ENCODE measurements at regions not wholly inside any gene's neighbourhood (a gene's known extent, or its start where the extent isn't known, plus 50 kb on each side); places are given as distances from the start of the nearest gene placed in this dataset.
A peak's percentile ranks its signal among the peaks of the same experiment; 100 is the strongest.
"Not testable (repeated sequence)": the region's sequence is repeated elsewhere in the genome, so short reads cannot be mapped to it uniquely, and the experiment has no call there.

DNA sequence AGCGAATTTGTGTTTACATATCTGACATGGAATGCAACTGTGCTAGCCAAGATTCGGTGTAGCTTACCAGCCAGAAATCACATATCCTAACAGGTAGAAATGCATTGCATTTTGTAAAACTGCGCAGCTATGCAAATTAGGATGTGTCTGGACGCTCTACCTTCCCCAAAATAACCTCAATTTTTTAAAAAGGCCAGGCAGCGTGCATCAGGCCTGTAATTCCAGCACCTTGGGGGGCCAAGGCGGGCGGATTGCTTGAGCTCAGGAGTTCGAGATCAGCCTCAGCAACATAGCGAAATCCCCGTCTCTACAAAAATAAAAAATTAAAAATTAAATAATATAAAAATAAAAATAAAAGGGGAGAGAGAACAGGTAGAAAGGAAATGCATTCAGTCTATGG lies 305.0 kb downstream of the TYW1 start:
- no peak for DNase-seq

DNA sequence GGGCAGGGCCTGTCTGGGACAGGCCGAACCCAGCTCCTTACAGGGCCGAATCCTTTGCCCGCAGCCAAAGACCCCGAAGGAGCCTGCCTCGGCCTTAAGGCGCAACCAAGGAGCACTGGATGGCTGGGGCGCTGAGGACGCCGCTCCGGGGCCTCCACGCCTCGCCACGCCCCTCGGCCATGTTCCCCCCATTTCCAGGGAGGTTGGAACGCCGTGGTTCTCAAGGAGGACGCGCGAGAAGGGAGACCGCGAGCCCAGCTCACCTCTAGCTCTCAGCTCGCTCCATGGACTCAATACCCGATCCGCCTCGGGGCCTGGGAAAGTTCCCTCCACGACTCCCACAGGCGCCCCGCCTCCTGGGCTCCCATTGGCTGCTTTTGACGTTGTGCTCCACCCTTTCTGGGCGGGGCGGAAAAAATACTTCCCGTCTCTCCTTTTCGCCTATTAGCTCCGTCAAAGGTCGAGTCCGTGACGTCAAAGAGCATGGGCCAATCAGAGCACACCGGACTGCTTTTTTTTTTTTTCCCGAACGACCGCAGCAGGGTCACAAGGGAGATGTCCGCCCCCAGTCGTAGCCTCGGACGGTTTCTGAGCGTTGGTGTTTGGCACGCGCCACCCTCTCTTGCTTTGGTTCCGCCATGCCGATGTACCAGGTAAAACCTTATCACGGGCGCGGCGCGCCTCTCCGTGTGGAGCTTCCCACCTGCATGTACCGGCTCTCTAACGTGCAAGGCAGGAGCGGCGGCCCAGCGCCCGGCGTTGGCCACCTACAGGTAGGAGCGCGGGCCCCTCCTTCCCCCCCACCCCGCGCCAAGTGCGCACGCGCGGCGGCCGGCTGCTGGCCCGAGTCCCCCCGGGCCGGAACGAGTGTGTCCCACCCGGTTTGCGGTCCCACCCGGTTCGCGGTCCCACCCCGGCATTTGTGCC lies 305.7 kb downstream of the TYW1 start:
- peak; percentile 96 to 99 for DNase-seq

DNA sequence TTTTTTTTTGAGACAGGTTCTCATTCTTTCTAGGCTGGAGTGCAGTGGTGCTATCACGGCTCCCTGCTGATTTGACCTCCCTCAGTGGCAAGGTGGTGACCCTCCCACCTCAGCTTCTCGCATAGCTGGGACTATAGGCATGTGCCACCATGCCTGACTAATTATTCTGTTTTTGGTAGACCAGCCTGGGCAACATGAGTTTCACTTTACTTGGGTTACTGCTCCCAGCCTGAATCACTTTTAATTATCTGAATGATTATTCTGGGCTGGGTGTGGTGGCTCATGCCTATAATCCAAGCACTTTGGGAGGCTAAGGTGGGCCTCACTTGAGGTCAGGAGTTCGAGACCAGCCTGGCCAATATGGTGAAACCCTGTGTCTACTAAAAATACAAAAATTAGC lies 308.2 kb downstream of the TYW1 start:
- DNase-seq: not testable (repeated sequence)

DNA sequence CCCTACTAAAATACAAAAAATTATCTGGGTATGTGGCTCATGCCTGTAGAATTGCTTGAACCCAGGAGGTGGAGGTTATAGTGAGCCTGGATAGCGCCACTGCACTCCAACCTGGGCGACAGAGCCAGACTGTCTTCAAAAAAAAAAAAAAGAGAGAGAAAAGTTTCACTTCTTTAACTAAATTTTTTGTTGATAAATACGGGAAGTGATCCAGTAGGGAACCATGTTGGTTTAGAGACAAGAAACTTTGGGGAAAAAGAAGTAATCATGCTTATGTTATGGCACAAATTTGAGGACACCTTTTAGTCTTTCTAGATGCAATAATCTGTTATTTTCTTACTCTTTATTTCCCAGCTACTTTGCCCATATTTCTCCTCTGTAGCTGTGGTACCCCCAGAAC lies 309.7 kb downstream of the TYW1 start:
- DNase-seq: no peak

DNA sequence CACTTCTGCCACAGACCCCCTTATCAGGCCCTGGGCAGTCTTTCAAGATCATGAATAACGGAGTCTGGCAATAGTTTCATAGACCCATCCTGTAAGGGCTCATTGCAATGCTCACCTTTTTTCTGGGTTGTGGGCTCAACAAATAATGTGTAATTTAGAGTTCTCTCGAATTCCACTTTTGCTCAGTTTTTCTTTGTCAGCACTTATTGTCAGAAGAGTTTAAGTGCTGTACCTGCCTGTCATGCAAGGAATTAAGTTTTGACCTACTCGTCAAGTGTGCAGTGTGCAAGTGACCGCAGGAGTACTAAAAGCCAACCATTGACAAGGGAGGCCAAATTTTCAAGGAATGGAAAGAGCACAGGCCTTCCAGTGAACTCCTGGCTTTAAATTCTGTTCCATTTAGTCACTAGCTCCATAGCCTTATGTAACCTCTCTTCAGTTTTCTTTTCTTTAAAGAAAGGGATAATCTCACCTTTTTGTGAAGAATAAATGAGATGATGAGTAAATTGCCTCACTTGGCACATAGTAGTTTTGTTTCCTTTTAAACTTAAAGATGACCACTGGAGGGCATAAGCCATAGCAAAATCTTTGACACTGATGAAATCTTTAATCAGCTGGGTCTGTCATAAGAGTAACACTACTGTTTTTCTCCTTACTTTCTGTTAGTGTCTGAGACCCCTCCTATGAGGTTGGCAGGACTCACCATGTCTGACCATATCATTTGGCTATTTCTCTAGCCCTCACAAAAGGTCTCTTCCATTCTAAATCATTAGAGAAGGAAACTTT lies 313.3 kb downstream of the TYW1 start:
- DNase-seq: no peak

DNA sequence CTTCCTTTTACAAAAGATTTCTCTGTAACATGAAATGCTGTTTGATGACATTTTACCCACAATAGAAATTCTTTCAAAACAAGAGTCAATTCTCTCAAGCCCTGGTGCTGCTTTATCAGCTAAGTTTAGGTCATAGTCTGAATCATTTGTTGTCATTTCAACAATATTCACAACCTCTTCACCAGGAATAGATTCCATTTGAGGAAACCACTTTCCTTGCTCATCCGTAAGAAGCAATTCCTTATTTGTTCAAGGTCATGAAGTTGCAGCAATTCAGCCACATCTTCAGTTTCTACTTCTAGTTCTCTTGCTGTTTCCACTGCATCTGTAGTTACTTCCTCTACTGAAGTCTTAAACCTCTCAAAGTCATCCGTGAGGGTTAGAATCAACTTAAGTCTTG lies 315.3 kb downstream of the TYW1 start:
- no peak for DNase-seq

DNA sequence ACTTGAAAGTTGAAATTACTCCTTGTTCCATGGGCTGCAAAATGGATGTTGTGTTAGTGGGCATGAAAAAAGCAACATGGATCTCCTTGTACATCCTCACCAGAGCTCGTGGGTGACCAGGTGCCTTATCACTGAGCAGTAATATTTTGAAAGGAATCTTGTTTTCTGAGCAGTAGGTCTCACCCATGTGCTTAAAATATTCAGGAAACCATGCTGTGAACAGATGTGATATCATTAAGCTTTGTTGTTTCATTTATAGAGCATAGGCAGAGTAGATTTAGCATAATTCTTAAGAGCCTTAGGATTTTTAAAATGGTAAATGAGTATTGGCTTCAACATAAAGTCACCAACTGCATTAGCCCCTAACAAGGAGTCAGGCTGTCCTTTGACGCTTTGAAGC lies 316.6 kb downstream of the TYW1 start:
- no peak for DNase-seq

DNA sequence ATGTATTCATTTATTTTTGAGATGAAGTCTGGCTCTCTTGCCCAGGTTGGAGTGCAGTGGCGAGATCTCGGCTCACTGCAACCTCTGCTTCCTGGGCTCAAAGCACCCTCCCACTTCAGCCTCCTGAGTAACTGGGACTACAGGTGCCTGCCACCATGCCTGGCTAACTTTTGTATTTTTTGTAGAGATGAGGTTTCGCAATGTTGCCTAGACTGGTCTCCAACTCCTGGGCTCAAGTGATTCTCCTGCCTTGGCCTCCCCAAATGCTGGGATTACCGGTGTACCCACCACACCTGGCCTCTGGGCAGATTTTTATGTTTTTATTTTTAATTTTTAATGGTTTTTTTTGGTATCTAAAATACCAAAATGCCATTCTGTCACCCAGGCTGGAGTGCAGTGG lies 320.3 kb downstream of the TYW1 start:
- not testable (repeated sequence) for DNase-seq

DNA sequence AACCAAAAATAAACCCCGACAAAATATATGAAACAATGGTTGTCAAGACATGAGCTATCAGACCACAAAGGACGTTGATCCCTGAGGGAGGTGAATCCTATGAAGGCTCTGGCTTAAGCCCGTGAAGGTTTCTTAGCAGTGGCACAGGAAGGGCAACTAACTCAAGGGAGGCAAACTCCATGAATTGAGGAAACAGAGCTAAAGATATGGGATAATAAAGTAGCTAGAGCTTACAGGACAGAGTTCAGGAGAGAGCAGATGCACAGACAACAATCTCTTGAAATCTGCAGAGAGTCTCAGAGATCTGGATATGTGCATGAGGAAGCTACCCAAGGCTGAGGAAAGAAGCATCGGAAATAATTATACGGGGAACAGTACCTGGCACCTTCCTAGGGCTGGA lies 331.6 kb downstream of the TYW1 start:
- not testable (repeated sequence) for DNase-seq

DNA sequence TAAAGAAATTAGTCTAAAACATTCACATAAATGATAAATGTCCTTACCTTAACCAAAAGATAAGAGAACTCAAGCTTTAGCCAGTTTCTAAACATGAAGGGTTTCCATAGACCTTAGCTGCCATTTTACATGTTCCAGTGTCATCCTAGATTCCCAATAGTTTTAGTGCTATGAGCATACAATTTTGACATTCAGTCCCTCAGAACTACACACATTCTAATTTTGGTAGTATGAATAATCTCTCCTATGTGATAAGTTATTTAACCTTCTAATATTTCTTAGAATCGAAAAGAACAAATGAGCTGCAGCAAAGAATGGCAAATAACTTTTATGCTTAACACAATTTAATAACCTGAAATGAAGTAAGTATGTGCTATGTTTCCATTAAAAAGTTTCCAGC lies 338.5 kb downstream of the TYW1 start:
- not testable (repeated sequence) for DNase-seq

DNA sequence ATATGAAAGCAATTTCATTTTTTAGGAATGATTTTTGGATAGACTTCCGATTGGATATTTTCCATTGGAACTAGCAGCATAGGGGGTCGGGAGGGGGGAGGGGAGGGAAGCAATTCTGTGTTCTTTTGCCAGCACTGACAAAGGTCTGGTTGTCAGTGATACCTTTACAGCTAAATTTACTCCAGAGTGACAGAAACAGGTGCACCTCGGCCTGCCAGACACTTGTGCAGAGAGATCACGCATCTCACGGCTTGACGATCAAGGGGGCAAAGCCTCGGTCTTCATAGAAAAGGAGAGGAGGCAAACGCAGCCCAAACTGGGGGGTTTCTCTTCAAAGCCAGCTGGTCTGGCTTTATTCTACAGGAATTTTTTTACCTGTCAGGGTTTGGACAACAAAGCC lies 339.0 kb downstream of the TYW1 start:
- DNase-seq: not testable (repeated sequence)

DNA sequence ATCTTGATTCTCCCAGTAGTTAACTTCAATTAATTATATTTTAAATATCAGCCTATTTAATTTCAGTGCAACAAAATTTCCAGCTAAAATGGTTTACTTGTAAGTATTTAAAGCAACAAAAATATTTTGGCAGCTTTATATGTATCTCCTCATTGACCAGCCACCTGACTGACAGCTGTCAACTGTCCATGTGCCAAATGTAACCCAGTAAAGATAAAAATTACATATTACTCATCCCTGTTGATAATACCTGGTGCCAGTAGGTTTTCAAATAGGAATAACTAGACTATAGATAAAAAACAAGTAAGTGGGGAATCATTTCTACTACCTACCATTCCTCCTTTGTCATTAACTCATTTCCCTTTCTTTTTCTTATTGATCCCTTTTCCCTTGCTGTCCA lies 341.9 kb downstream of the TYW1 start:
- DNase-seq: not testable (repeated sequence)

DNA sequence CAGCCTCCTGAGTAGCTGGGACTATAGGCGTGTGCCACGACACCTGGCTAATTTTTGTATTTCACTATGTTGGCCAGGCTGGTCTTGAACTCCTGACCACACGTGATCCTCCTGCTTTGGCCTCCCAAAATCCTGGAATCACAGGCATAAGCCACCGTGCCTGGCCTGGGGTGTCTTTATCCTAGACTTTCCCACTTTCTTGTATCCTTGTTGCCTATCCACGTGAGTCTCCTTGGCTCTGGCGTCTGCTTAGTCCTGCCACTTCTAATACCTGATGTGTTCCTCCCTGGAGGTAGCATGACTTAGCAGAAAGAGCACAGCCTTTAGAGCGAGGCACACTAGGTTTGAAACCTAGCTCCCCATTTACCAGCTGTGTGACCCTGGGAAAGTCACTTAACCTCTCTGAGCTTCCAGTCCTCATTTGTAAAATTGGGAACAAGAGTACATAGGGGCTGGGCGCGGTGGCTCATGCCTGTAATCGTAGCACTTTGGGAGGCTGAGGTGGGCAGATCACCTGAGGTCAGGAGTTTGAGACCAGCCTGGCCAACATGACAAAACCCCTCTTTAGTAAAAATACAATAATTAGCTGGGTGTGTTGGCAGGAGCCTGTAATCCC lies 344.6 kb downstream of the TYW1 start:
- no peak for DNase-seq

DNA sequence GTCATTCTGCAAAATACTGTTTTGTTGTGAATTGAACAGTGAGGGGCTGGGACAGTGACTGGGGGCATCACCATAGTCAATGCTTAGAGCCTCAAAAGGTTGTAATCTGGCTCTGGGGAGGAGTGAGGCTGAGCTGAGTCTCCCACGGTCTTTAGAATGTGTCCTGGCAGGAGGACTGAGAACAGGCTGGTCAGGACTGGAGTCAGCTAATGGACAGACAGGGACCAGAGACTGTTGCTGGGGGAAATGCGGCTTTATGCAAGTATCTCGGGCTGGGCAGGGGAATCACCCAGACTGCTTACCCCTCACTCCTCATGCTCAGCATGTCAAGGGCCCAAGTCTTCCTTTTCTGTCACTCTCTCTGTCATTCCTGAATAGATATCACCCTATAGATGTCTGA lies 346.5 kb downstream of the TYW1 start:
- DNase-seq: no peak

DNA sequence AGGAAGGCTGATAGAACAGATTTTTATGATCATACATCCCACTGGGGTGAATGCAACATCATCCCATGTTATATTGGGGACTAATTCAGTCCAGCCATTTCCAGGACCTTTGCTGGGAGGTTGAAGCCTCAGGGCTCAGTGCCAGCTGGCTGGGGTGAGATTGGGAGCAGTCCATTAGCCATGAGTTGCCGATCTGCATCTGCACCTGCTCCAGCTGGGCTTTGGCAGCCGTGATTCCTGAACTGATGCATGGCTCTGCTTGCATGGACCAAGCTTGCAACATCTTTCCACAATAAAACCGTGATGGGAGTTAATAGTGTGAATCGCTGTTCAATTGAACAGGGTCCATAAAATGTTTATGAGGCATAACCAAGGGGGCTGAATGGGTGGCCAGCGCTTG lies 346.9 kb downstream of the TYW1 start:
- no peak for DNase-seq

DNA sequence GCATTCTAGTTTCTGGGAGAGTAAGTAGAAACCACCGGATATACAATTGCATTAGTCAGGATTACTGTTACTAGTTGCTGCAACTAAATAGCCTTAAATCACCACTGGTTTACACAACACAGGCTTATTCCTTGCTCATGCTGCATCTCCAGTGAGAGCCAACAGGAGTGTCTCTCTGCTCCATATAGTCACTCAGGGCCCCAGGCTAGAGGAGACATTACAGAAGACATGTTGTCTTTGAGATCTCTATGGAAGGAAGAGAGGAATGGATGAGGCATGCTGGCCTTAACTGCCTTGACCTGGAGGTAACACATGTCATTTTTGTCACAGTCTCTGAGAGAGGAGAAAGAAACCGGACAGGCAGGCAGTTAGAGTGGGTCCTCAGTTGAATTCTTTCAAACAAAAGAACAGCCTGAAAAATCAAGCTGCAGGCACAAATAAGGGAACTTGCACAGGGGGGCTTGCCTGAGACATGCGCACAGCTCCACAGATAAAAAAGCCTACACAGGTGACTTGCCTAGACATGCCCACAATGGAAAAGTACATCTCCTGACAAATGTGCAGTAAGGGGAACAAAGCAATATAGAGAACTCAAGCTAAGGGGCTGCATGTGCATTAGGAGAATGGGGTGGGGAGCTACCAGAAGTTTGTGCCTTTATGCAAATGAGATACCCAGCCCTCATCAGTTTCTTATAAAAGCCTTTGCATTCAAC lies 348.0 kb downstream of the TYW1 start:
- no peak for DNase-seq

DNA sequence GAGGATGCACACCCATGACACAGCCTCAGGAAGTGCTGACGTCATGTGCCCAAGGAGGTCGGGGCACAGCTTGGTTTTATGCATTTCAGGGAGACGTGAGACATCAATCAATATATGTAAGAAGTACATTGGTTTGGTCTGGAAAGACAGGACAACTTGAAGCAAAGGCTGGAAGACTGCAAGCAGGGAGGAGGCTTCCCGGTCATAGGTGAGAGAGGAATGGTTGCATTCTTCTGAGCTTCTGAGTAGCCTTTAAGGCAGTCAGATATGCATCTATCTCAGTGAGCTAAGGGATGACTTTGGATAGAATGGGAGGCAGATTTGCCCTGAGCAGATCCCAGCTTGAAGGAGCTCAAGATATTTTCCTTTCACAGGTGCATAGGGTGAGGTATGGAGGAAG lies 349.5 kb downstream of the TYW1 start:
- DNase-seq: no peak

DNA sequence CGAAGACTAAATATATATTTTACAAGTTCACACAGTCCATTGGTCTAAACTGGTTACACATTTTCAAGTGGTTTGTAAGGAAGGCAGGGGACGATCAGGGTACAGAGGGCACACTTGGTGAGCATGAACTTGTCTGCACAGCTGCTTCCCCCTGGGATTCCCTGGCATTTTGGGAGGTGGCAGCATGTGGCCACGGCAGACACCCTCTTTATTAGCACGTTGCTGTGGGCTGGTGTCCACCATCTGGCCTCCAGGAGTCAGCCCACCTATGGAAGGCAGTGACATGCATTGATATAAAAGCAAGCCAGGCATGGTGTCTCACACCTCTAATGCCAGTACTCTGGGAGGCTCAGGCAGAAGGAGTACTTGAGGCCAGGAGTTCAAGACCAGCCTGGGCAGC lies 350.2 kb downstream of the TYW1 start:
- DNase-seq: no peak

DNA sequence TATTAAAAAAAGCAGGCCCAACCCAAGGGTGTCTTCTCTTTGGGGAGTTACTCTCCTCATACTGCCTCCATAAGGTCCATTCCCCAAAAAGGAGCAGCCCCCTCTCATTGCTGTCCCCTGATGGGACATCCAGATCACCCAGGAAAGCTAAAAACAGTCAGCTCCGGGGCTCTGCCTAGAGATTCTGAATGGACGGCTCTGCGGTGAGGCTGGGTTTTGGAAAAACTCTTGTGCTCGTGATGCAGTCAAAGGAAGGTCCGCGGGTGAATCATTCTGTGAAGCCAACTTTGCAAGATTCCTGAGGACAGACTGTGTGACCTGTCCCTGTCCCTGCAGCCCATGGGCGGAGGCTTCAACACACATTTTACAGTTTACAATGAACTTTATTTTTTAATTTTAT lies 351.5 kb downstream of the TYW1 start:
- no peak for DNase-seq

DNA sequence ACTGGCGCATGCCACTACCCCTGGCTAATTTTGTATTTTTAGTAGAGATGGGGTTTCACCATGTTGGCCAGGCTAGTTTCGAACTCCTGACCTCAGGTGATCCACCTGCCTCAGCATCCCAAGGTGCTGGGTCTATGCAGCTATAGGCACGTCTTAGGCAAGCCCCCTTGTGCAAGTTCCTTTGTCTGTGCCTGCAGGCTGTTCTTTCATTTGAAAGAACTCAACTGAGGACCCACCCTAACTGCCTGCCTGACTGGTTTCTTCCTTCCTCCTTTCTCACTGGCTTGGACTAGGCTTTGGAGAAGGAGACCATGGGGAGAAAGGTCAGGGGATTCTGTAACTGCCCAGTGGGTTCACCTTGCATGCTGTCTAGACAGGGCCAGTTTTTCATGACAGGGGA lies 361.0 kb downstream of the TYW1 start:
- DNase-seq: not testable (repeated sequence)

DNA sequence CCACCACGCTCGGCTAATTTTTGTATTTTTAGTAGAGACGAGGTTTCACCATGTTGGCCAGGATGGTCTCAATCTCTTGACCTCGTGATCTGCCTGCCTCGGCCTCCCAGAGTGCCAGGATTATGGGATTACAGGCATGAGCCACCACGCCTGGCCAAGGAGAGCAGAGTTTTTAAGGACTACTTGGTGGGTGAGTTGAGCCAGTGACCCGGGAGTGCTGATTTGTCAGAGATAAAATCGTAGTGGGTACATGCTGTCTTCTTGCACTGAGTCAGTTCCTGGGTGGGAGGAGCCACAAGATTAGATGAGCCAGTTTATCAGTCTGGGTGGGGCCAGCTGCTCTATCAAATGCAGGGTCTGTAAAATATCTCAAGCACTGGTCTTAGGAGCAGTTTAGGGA lies 361.7 kb downstream of the TYW1 start:
- not testable (repeated sequence) for DNase-seq

DNA sequence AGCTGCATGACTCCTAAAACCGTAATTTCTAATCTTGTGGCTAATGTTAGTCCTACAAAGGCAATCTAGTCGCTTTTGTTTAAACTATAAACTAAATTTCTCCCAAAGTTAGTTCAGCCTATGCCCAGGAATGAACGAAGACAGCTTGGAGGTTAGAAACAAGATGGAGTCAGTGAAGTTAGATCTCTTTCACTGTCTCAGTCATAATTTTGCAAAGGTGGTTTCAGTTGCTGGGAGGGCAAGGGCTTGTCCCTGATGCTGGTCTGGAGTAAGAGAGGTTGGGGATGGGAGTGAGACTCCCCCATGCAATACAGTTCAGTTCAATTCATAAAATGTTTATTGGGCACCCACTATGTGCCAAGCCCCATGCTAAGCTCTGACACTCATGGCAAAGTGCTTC lies 362.1 kb downstream of the TYW1 start:
- not testable (repeated sequence) for DNase-seq

DNA sequence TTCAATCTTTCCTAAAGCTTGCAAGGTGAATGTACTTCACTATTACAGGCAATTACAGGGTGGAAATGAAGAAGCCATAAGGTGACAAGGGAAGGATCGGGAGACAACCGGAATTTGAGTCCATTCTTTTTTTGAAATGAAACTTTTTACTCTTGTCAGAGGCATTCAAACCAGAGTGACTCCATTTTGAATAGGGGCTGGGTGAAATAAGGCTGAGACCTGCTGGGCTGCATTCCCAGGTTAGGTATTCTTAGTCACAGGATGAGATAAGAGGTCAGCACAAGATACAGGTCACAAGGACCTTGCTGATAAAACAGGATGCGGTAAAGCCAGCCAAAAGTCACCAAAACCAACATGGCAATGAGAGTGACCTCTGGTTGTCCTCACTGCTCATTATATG lies 363.3 kb downstream of the TYW1 start:
- DNase-seq: no peak
